ENCODE measurements at regions not wholly inside any gene's neighbourhood (a gene's known extent, or its start where the extent isn't known, plus 50 kb on each side); places are given as distances from the start of the nearest gene placed in this dataset.

DNA sequence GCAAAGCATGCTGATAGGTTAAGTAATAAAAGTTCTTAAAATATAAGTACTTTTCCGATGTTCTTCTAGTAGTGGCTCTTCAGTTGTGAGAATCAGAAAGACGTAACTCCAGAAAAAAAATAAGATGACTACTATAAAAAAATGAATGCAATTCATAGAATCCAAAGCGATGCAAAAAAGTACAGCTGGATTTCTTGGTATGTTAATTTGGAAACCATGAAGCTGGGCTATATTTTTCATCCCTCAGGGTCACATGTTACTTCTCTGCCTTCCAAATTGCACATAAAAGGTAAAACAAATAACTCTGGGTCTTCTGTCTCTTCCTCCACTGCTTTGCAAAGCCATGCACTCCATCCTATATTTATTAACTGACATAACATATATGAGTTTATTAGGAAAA, 843.9 kb upstream of the DPPA4 start:
- in situ Hi-C loops (cut with HindIII; ENCODE audit: low sequenced_read_pairs), result no loop called here

DNA sequence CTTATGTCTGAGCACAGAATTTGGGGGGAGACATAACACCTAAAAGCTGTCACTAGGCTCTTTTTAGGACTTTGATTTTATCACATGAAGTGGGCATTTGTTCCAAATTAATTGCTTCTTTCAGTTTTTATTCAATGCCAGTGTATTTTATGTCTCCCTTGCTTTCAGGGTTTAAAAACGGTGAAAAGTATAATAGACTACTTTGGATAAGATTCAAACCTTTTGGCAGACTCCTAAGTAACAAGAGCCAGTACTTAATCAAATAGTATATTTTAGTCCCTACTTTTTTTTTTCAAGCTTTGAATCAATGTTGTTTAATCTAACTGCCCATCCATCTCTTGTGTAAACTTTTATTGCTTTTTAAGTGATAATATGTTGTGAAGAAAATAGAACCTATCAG, 847.2 kb upstream of the DPPA4 start:
- in situ Hi-C loops (cut with HindIII; ENCODE audit: low sequenced_read_pairs), result no loop called here

DNA sequence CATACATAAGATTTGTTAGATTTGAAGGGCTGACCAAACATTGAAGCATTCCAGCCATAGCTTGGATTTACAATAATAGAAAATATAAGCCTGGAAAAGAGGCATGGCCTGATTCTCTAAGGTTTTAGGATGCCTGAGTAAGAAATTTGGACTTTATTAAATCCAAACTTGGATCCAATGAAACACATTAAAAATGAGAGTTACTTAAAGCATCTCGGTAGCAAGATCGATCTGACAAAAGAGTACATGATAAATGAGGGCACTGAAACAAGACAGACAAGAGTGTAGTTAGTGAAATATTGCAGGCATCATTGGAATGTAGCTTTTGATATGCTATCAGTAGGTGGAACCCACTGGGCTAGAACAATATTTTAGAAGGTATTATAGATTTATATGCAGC, 855.7 kb upstream of the DPPA4 start:
- in situ Hi-C loops (cut with HindIII; ENCODE audit: low sequenced_read_pairs), result no loop called here

DNA sequence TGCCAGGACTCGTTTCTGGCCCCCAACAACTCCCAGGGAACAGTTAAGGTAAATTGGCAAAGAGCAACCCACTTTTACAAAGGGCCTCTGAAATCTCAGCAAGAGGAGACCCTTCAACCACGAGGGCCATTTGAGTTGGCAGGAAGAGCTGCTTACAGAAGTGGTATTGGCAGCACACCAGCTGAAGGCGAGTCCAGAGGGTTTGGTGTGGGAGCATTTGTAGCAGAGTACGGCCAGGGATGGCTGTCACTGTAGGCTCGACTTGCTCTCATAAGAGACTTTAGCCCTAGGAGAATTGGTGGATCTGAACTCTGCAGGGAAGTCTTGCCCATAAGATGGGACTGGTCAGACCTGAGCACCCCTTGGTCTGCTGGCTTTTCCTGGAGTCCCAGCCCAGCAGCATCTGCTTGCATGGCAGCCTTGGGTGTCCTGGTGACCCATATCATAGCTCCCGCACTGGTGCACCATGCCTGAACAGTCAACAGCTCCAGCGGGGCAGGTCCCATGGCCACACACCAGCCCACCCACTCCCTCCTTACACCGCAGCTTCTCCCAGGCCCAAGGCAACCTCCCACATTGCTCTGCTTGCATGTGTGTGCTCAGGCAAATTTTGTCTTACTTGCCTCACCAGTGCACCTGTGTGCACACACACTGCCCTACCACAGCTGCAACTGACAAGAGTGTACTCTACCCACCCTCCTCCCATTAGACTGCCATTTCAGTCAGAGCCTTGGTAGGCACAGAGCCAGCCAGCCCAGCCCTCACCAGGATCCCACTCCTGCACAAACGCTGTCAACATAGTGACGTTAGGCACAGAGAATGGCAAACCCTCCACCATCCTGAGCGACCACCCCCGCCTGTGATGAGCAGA, 861.6 kb upstream of the DPPA4 start:
- in situ Hi-C loops (cut with HindIII; ENCODE audit: low sequenced_read_pairs), result no loop called here

DNA sequence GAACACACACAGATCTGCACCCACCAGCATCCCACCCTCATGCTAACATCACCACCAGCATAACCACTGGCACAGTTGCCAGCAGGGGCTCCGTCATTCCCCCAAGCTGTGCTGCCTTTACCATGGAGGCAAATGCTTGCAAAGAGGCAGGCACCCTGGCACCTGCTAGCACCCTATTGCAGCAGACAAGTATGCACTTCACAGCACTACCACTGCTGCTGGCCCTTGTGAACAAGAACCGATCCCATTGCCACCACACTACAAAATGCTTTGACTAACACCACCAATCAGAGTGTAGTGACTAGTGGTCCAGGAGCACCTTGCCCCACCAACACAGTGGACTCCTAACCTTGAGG, 862.2 kb upstream of the DPPA4 start:
- in situ Hi-C loops (cut with HindIII; ENCODE audit: low sequenced_read_pairs), result no loop called here

DNA sequence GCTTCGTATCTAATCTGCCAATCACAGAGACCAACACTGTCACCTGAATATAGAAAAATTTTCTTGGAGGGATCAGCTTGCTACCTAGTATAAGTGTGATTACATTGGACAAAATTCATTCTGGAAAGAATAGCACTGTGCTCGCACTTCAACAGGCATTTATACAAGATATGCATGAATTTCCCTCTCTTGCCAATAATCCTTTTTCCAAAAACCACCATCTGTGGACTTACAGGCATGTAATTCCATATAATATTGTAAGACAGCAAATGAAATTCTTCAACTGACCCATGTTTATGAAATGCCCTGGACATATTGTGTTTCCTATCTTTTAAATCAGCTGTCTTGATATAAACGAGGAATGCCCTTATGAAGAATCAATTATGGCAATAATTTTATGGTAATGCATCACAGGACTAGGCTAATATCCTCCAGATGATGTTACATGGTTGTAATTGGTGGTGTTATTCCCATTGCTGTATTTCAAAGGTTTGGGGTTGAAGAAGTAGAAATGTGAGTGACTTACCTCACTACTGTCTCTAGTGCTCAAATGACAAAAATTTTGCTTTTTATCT, 861.4 kb upstream of the NECTIN3 start:
- in situ Hi-C loops (cut with HindIII; ENCODE audit: low sequenced_read_pairs), result no loop called here

DNA sequence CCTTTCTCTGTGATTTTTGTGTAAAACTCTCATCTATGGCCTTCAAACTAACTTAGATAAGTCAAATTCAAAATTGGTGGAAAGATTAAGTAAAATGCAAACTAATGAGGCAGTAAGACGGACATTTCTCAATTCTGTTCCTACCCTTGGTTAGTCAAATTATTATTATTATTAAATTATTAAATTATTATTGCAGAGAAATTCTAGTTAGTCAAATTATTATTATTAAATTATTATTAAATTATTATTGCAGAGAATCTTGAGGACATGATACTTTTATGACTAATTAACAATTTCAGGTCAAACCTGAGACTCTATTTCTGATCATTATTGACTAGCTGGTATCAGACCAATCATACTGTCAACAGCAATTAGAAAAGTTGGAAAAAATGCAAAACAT, 845.0 kb upstream of the NECTIN3 start:
- in situ Hi-C loops (cut with HindIII; ENCODE audit: low sequenced_read_pairs), result no loop called here

DNA sequence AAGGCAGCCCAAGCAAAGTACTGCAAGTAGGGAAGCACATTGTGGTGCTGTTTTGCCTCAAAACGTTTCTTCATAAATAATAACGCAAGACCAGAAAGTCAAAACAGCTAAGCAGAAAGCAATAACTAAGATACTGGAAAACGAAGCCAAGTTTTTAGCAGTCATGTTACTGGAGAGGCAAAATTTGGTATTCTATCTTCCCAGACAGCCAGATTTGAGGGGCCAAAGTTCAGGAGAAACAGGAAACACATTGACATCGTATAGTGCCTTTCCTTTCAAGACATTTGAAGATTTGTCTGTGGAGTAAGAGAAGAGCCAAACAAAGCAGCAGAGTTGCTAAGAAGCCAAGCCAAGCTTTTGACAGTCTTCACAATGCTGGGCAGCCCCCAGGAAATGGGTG, 843.6 kb upstream of the NECTIN3 start:
- in situ Hi-C loops (cut with HindIII; ENCODE audit: low sequenced_read_pairs), result no loop called here

DNA sequence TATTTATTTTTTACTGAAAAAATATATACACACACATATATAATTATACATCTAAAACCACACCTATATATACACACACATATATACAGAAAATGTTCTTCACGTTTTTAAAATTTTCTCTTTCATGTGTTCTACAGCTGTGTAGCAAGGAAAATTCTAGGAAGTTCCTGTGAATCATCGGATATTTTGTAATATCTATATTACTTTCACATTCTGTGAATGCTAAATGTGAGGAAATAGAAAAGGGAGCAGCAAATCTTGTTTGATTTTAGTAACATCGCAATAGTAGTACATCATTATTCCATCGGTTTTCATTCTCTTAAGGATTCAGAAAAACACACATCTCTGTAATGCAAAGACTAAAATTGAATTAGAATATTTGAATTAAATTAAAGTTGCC, 836.8 kb upstream of the NECTIN3 start:
- in situ Hi-C loops (cut with HindIII; ENCODE audit: low sequenced_read_pairs), result no loop called here

DNA sequence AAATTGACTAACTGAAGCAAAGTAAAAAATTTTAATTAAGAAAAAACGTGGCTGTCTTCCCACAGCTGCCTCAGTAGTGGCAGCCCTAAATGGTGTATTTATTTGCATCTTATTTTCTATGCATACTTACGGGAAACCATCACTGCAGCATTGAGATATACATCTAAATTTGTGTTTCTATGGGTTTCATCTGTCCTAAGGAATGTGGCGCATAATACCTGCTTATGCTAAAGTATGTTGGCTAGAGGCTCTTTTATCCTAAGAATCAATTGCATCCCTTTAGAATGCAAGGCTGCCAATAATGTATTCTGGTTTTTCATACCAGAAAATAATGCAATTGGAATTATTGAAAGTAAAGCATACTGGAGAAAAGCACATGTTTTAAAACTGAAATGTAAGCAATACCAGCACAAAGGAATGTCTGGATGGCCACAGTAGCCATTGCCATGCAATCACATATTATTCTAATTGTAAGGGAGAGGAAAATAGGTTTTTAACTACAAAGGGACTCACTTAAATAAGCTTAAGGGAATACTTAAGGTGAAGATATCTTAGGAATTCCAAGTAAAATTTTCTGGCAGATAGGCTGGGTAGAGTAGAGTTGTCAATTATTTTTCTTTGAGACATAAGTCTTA, 834.5 kb upstream of the NECTIN3 start:
- in situ Hi-C loops (cut with HindIII; ENCODE audit: low sequenced_read_pairs), result no loop called here

DNA sequence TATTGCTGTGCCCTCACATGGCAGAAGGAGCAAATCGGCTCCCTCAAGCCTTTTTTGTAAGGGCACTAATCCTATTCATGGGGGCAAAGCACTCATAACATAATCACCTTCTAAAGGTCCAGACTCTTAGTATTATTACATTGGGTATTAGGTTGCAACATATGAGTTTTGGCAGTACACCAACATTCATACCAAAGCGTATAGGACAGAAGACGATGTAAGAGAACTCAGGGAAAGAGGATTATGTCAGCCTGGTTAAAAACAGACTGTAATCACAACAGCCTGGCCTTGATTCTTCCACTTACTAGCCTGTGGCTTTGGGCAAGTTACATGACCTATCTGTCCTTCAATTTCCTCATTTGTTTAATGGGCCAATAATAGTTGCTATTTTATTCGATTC, 828.5 kb upstream of the NECTIN3 start:
- in situ Hi-C loops (cut with HindIII; ENCODE audit: low sequenced_read_pairs), result no loop called here

DNA sequence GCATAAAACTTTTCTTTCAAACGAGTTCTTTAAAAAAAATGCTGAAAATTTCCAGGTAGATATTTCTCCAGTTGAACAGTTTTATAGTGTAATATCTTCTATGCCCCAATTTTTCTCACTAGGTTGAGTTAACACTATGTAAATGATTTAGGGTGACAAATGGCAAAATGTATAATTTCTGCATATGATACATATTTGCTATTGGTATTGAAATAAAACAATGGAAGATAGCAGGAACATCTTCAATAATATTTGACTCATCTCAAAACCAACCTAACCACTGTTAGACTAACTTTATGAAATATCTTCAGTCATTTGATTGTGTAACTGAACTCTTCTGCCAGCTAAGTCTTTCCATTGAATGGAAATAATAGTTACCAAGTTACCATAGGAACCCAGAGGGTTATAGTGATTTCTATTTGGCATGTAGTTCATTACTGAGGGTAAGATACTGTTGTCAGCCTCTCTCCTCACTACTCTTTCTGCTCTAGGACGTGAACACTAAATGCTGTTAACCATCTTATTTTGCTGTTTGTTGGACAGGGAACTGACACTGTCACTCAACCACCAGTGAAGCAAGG, 824.7 kb upstream of the NECTIN3 start:
- in situ Hi-C loops (cut with HindIII; ENCODE audit: low sequenced_read_pairs), result no loop called here

DNA sequence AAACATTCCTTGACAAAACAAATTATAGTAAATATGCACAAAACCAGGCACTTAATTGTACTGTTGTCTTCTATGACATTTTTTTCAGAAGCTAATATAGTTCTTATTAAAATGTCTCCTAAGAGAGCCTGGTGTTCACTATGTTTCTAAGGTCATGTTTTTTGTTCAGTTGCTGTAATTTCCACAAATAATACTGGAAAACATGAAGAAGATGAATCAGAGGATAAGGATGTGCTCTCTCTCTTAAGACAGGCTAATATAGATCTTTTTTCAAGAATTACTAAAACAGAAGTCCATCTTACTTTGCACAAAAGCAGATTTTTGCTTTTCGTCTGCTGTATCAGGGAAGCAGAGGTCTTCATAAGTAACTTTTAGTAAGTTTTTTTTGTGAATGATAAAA, 823.0 kb upstream of the NECTIN3 start:
- in situ Hi-C loops (cut with HindIII; ENCODE audit: low sequenced_read_pairs), result no loop called here

DNA sequence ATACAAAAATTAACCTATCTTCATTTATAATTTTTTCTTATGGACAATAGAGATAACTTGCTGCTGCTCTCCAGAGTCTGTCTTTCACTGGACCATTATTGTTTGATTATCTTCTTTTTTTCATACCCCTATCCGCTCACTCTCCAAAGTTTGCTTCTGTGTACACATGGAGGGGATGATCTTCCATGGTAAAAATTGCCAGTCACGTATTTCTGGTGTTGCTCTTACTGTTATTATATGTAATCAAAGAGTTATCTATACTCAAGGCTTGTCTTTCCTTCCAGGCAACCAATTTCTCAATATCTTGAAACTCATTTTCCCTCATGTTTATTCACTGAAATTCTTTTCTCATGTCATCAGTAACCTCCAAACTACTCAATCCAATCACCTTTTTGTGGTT, 817.8 kb upstream of the NECTIN3 start:
- in situ Hi-C loops (cut with HindIII; ENCODE audit: low sequenced_read_pairs), result no loop called here

DNA sequence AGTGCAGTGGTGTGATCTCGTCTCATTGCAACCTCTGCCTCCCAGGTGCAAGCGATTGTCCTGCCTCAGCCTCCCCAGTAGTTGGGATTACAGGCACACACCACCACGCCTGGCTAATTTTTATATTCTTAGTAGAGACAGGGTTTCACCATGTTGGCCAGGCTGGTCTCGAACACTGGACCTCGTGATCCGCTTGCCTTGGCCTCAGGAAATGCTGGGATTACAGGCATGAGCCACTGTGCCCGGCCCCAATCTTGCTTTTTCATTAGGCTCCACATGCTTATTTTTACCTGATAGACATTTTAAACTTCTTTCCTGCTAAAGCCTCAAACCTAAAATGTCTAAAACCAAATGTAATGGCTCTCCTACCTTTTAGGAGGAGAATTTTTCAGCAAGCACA, 817.0 kb upstream of the NECTIN3 start:
- in situ Hi-C loops (cut with HindIII; ENCODE audit: low sequenced_read_pairs), result no loop called here

DNA sequence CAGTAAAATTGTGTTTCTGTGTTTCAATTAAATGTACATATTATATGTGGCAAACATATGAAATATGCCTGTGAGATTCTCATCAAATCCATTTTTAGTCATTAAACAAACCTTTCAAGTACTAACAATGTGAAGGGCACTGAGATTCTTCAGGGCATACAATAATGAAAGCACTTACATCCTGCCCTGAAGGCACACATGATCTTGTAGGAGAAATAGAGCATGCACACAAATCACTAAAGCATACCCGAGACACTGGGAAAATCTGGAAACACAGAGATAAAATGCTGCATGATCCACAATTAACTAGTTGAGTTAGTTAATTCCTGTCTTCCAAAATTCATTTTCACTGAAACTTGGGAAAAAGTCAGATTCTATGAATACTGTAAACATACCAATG, 810.5 kb upstream of the NECTIN3 start:
- in situ Hi-C loops (cut with HindIII; ENCODE audit: low sequenced_read_pairs), result no loop called here

DNA sequence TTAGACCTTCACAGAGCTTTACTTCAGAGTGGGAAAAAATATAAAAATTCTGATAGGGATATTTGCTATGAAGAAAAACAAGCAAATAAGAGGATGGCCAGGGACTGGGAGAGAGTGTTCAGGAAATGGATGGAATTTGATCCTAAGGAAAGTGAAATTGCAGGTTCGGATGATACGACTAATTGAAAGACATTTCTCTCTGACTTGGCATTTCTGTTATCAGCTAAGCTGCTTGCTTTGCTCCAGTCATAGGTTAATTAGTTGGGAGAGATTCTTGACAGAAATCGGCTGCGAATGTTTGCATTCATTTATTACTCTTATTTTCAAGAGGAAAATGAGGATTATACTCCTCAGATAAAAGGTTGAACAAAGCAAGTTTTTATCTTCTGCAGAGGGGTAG, 808.7 kb upstream of the NECTIN3 start:
- in situ Hi-C loops (cut with HindIII; ENCODE audit: low sequenced_read_pairs), result no loop called here

DNA sequence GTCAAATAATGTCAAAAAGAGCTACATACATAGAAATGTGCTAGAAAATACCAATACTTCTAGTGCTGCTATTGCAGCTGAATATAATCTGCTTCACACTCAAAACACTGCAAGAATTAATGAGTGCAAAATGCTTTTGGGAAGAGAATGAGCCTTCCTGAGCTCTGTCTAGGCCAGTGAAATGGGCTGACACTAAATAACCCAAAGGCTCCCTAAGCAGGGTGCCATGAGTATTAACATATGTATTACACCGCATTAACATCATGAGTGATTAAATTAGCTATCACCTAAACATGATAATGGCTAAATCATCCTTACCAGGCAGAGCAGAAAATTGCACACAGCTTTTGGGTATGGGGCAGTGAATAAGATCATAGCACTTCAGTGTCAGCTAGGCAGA, 806.3 kb upstream of the NECTIN3 start:
- in situ Hi-C loops (cut with HindIII; ENCODE audit: low sequenced_read_pairs), result no loop called here

DNA sequence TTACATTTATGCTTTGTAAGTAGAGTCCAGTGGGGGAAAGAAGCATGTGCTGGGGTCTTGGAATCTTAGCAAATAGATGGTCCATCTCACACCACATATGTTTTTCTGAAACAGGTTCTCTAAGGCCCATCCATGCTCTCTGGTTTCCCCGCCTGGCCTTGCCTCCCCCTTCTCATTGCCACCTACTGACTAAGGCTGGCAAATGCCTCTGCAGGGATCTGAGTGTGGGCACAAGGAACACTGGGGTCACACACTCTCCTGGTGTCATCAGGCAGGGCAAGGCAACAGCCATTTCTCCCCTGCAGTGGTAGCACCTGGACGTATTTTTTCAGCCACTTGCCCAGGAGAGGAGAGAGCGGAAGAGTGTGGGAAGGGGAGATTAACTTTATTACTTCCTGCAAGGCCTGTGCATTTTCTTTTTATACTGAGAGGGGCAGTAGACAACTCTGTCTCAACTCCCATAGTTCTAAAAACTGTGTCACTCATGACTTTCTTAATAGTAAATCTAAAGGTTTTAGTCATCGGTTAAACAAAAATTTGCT, 804.2 kb upstream of the NECTIN3 start:
- in situ Hi-C loops (cut with HindIII; ENCODE audit: low sequenced_read_pairs), result no loop called here

DNA sequence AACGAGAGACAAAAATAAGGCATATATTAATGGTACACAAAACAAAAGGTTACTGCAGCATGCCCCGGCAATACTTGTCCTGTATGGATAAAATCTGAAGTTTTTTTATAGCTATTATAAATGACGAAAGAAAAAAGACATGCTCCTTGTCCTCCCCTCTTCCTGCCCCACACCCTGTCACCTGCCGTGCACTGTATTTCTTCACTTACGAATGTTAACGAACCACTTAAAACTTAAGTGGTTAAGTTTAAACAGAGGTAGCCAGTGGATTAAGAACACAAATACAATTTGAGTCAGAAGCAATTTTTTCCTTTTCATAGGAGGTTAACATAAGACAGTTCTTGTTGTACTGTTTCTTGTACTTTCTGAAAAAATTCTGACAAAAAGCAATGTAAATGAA, 799.1 kb upstream of the NECTIN3 start:
- in situ Hi-C loops (cut with HindIII; ENCODE audit: low sequenced_read_pairs), result no loop called here

DNA sequence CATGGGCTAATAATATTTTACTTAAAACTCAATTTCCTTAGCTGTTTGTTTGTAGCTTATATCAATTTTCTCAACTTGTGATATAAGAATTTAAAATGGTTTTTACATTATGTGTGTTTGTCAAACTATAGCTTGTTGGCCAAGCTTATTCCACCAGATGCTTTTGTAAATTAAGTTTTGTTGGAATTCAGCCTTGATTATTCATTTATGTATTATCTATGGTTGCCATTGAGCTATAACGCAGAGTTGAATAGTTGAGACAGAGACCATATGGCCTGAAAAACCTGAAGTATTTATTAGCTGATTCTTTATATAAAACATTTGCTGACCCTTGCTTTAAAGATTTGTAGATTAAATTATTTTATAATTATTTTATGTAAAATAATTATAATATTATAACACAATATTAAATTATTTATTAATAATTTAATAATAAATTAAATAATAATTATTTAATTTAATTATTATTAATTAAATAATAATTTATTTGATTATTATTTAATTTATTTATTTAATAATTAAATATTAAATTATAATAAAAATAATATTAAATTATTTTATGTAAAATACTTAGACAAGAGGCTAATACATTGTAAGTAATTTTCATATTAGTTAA, 779.6 kb upstream of the NECTIN3 start:
- in situ Hi-C loops (cut with HindIII; ENCODE audit: low sequenced_read_pairs), result no loop called here
